Middle frontal gyrus (tissue), 1 donor: ENCODE measurements at regions not wholly inside any gene's neighbourhood (a gene's known extent, or its start where the extent isn't known, plus 50 kb on each side); places are given as distances from the start of the nearest gene placed in this dataset.
"Not testable (repeated sequence)": the region's sequence is repeated elsewhere in the genome, so short reads cannot be mapped to it uniquely, and the experiment has no call there.

Source experiments
- DNase-seq: peaks from one replicate; pipeline ENCODE4 v3.0.0-alpha.2; 2015; ENCODE audit warnings: low spot score; ENCODE audit errors: extremely low spot score

GRCh38 chr6:125431971-125432370 is 130.2 kb upstream of the HDDC2 start:
- DNase-seq, result no peak

- DNase-seq, result no peak
These were observed 131.2 kb upstream of the HDDC2 start for GRCh38 chr6:125432963-125433362.

- DNase-seq, result no peak
These were observed 133.0 kb upstream of the HDDC2 start for GRCh38 chr6:125434760-125435159.

- no peak for DNase-seq
These were observed 137.7 kb upstream of the HDDC2 start for GRCh38 chr6:125439512-125439911.

- no peak for DNase-seq
These were observed 142.5 kb upstream of the HDDC2 start for GRCh38 chr6:125444006-125444923.

- no peak for DNase-seq
These were observed 143.3 kb upstream of the HDDC2 start for GRCh38 chr6:125445054-125445453.

GRCh38 chr6:125446011-125446410 is 144.2 kb upstream of the HDDC2 start:
- DNase-seq, result no peak

- DNase-seq, result no peak
These were observed 150.0 kb upstream of the HDDC2 start for GRCh38 chr6:125451750-125452149.

GRCh38 chr6:125453516-125453915 is 151.7 kb upstream of the HDDC2 start:
- DNase-seq, result no peak

GRCh38 chr6:125454351-125454750 is 152.6 kb upstream of the HDDC2 start:
- DNase-seq, result no peak

- not testable (repeated sequence) for DNase-seq
These were observed 156.7 kb upstream of the HDDC2 start for GRCh38 chr6:125458493-125458892.

GRCh38 chr6:125465332-125465731 is 163.6 kb upstream of the HDDC2 start:
- not testable (repeated sequence) for DNase-seq

GRCh38 chr6:125469915-125470314 is 168.1 kb upstream of the HDDC2 start:
- DNase-seq, result no peak

- DNase-seq, result no peak
These were observed 169.9 kb upstream of the HDDC2 start for GRCh38 chr6:125471667-125472066.

GRCh38 chr6:125474061-125474460 is 172.3 kb upstream of the HDDC2 start:
- DNase-seq, result no peak

- DNase-seq, result no peak
These were observed 175.4 kb upstream of the HDDC2 start for GRCh38 chr6:125477156-125477555.

GRCh38 chr6:125477844-125478243 is 176.1 kb upstream of the HDDC2 start:
- no peak for DNase-seq

- no peak for DNase-seq
These were observed 178.4 kb upstream of the HDDC2 start for GRCh38 chr6:125480146-125480545.

GRCh38 chr6:125480571-125480970 is 178.8 kb upstream of the HDDC2 start:
- DNase-seq, result no peak

- DNase-seq, result no peak
These were observed 179.3 kb upstream of the HDDC2 start for GRCh38 chr6:125481056-125481455.

GRCh38 chr6:125485757-125486156 is 184.0 kb upstream of the HDDC2 start:
- no peak for DNase-seq

GRCh38 chr6:125486881-125487280 is 185.1 kb upstream of the HDDC2 start:
- DNase-seq, result no peak

GRCh38 chr6:125489579-125490285 is 188.0 kb upstream of the HDDC2 start:
- no peak for DNase-seq
